T1000 (cell line): ENCODE measurements at regions not wholly inside any gene's neighbourhood (a gene's known extent, or its start where the extent isn't known, plus 50 kb on each side); places are given as distances from the start of the nearest gene placed in this dataset.

ENCODE experiments used
- DNase-seq: peaks from one replicate; lab custom pipeline; 2025; ENCODE audit warnings: mixed read lengths; lab: John Stamatoyannopoulos, UW

DNA sequence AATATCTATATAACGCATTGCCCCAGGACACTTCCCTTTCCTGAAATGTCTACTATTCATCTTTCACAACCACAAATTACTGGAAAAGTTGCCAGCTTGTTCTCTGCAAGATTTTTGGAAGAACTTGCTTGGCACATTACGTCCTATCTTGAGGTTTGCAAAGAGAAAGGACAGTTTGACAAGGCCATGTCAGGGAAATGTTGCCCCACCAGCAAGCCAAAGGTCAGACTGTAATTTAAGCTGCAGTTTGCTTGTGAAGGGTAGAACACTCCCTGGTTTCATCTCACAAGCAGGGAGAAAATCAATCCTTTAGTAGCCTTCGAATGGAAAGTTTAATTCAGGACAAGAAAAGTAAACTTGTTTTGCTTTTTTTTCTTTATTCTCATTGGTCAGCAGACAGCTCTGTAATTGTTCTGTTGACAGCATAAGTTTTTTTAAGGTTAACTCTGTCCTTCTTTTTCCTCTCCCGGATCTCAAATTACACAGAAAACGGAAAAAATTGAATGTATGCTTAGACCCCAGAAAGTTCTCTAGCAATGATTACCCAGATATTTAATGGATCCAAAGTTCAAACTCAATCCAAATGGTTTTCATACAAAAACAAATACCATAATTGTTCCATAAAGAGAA, 541.8 kb upstream of the NRSN1 start:
- no peak for DNase-seq

DNA sequence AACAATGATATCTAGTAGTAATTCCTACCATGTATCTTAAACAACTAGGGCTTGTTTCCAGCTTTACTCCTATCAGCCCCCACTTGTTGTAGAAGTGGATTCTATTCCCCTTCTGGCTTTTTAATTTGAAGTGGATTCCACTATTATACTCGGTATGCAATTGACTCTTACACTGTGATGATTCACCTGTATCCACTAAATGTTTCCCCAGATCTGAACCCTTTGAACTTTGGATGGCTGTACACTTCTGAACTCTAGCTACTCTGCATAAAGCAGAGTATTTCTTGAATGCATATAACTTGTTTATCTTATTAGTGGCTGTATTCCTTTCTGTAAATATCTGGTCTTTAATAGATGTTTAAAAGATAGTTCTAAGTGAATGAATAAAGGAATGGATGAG, 538.4 kb upstream of the NRSN1 start:
- no peak for DNase-seq

DNA sequence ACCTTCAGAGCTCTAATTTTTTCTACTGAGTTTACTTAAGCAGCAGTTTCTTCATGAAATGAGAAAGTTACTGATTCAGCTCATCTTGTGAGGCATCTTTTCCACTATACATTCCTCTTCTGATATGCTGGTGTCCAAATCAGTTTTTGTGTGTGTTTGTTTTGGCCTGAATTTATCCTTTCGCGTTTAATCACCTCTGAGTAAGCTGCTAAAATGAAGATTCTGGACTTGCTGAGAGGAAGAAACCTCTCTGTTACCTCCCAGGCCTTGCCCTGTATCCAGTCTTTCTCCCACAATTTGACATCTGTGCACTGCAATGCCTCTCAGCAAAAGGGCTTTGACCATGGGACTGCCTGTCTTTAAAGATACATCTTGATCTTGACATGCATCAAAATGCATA, 536.2 kb upstream of the NRSN1 start:
- DNase-seq: no peak

DNA sequence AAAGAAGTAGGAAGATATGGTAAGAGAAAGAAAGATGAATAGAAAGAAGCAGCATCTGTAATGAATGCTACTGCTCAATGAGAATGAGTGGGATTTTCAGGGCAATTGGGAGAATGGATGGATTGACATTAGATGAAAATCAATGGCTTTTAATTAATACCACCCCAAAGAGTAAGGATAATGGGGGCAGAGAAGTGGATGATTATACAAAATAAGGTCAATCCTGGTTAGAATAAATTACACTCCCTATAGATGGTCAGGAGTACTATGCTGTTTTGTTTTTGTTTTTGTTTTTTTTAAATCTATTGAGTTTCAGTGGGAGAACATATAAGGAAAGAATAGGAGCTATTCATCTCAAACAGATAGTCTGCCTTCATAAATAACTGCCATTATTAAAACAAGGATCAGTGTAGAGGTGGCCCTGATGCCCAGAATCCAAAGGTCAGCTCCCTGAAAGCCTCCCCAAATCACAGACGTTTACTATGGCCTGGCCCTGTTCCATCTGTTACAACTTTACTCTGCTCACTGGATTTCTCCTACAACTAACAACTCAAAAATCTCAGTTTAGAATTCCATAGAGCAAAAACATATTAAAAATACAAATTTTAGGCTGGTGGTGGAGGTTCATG, 535.4 kb upstream of the NRSN1 start:
- DNase-seq: no peak

DNA sequence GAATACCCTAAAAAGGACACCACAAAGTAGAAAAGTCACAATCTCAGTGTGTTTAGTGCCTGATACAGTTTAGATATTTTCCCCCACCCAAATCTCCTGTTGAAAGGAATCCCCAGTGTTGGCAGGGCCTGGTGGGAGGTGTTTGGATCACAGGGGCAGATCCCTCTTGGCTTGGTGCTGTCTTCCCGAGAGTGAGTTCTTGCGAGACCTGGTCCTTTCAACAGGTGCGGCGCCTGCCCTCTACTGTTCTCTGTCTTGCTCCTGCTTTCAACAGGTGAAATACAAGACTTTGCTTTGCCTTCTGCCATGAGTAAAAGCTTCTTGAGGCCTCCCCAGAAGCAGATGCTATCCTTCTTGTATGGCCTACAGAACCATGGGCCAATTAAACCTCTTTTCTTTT, 534.3 kb upstream of the NRSN1 start:
- DNase-seq: no peak

DNA sequence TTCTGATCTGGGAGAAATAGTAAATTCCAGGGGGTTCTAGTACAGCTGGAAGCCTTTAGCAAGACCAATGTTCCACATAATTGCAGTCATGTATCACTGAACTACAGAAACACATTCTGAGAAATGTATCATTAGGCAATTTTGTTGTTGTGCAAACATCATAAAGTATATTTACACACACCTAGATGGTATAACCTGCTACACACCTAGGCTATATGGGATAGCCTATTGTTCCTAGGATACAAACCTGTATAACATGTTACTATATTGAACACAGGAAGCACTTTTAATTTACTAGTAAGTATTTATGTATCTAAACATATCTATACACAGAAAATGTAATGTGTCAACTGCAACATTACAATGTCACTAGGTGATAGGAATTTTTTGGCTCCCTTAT, 525.9 kb upstream of the NRSN1 start:
- DNase-seq: no peak

DNA sequence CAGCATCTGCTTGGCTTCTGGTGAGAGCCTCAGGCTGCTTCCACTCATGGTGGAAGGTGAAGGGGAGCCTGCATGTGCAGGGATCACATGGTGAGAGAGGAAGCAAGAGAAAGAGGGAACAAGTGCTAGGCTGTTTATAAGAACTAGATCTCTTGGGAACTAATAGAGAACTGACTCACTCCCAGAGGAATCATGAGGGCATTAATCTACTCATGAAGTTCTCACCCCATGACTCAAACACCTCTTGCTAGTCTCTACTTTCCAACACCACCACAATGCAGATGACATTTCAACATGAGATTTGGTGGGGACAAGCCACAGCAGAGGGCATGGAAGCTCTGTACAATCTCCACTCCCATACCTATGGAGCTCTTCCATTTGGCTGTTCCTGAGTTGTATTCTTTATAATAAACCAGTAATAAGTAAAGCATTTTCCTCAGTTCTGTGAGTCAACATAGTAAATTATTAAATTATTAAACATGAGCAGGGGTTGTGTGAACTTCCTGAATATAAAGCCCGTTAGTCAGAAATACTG, 524.1 kb upstream of the NRSN1 start:
- DNase-seq: no peak

DNA sequence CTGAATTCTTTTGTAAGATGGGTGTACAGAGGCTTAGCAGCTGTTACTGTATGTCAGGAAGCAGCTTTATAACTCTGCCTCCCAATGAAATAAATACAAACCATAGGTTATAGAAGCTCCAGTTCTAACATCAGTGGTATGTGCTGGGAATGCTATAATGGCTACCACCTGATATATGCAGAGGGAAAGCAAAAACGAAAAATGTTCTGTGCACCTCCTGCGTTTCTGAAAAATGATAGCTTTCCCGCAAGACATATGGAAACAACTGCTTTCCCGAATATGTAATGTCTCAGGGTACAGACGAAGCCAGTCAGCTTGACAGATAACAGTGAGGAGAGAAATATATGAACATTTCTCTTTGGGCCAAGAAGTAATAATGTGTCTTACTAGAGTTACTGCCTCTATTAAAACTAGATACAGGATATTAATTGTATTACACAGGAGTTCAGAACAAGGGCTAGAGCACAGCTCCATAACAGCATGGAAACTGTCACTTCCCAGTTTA, 517.0 kb upstream of the NRSN1 start:
- DNase-seq: no peak

DNA sequence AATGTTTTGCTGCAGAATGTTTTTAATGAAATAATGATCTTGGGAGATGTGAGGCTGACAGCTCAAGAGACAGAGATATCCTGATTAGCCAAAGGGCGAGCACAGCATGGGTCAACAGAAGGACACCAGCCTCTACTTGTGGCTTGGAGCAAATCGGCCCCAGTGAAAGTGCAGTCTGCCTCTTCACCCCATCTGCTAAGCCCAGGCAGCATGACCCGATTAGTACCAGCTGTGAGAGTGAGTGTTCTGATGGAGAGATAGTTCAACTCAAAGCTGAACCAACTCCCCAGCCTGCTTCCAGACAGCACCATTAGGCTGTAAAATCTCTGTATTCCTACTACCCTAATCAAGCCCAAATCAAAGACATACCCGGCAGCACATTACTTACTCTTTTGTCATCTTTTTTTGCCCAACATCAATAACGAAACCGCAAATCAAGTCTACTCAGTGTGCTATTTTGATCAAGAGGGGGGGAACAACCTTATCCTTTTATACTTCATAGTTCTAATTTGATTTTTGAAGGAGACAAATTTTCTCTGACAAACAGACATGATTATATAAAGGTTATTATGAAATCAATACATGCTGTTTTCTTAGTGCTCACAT, 514.1 kb upstream of the NRSN1 start:
- DNase-seq: no peak

DNA sequence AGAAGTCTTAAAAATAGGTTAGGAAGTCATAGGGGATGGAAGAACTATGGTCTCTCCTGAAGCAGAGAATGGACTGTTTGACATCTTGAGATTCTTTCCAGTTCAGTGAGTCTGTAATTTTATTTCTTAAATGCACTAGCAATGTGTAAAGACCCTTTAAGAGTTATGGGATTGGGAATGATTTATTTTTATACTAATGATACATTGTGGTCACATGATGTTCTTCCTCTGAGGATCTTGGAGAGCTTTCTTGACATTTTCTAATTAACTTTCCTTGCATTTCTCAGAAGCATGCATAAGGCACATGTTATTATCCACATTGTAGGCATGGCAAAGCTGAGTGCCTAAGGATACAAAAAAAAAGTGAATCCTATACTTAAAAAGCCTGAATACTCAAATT, 507.6 kb upstream of the NRSN1 start:
- no peak for DNase-seq

DNA sequence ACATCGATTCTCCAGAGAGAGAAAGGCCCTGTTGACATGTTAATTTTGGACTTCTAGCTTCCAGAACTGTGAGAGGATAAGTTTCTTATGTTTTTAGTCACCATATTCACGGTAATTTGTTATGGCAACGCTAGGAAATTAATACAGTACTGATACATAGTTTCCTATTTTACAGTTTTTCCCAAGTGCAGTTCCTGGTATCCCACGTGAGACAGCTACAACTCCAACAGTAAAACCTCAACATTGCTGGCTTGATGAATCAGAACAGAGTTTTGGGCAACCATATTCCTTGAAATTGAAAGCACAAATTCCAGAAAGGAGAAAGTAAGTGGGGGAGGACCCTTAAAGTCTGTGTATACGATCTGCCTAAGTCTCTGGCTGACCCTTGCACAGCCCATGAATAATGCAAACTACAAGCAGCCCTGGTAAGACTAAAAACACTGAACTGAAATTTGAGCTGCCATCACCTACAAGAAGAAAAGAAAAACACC, 505.1 kb upstream of the NRSN1 start:
- DNase-seq: no peak

DNA sequence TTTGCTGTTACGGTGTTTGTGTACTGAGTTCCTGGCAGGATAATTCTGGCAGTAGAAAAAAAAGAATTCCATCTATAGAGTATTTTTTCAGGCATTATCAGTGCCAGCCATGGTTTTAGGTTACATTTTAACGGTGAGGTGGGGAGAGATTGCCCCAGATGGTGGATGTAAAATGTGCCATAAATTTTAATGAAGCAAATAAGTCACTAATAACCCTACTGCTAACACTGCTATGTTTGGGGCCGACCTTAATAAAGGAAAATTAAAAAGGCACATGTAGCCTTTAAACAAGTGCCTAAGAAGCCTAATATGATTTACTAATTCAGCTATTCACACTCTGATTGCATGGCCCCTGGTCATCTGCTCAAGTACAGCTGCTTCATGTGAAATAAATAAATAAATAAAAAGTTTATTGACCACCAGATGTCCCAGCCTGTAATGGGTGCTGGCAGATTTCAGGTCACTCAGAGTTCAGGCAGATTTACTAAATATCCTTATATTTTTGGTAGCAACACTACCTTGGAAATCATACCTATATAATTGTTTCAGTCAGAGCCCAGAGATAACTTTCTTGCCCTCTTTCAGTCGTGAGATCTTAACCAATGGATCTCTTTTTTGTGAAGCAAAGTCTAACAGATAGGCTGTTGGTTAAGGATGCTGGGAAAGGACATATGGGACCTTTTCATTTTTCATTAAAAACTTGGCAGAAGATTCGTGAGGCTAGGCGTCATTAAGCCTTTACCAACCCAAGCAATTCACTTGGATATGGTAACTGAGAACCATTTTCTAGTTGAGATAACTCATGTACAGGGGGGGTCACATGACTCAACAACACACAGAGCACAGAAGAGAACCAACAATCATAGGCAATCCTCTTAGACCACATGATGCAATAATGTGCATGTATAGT, 495.0 kb upstream of the NRSN1 start:
- DNase-seq: no peak

DNA sequence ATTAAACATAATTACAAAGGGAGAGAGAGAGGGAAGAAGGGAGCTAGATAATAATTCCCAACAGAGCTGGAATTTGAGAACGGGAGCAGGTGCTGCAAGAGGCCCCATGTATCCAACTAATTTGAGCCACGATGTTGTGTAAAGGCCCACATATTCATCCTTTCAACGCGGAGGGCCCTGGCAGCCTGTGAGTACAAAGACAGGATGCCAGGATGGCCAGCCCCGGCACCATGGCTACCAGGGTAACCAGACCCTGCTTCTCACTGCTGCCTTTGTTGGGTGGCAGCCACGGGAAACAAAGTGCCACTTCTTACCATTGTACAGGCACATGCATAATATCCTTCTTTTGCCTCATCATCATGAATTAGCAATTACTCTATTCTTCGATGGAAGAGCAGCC, 492.0 kb upstream of the NRSN1 start:
- DNase-seq: no peak

DNA sequence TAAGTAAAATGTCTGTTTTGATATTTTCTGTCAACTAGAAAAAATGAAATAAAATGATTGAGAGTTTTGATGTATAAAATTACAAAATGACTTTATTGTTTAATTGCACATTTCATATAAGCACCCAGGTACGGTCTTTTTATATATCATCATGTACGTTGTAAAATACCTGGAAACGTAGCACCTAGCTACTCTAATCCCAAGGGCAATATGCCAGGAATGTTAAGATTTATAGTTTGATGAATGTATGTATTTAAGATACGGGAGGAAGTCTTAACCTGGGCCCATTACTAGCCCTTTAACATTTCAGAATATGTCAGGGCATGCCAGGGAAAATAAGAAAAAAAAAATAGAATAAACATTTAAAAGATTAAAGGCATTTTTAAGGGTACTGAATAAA, 490.9 kb upstream of the NRSN1 start:
- no peak for DNase-seq

DNA sequence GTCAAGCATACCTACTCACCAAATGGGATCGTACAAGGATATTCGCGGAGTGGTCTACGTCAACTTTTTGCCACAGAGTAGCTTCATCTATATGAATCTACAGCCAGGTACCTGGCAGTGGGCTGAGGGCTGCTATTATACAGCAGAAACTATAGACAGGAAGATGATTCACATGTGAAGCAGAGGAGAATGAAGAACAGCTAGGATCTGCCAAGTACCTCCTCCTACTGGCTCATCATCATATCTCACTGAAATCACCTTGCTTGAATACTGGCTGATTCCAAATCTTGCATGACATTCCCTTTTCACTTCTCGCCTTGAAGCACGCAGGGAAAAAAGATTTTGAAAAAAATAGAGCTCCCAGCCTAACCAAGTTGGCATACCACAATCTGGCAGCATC, 488.7 kb upstream of the NRSN1 start:
- no peak for DNase-seq

DNA sequence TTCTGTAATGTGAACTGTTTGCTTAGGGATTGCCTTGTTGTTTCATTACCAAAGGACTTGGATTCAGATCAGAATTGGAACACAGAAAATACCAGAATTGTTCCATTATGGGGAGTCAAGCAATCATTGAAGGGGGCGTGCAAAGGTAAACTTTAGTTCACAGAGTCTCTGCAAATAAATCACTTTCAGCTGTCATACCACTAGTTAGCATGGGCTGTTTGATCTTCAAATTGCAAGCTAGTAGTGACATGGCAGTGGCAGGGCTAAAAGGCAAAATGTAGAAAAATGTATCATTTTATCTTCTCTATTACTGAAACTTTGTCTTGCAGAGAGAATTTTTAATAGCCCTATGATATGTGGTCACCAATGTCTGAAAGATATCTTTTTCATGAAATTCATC, 483.2 kb upstream of the NRSN1 start:
- DNase-seq: no peak

DNA sequence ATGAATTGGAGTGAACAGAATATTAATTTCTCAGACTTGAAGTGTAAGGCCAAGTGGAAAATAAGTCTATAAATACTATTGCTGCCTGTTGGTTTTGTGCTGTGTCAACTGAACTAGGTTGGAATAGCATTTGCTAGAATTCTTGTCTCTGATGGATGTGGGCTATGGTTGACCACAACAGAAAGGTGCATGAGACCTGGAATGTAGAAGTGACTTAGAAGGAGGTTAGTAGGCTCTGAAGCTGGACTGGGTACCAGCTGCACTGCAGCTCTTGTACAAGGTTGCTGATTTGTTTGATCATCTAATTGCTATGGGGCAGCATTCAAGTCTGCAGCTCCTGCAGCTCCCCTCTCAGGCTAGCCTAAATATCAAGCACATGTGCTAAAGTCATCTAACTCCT, 479.0 kb upstream of the NRSN1 start:
- DNase-seq: no peak

DNA sequence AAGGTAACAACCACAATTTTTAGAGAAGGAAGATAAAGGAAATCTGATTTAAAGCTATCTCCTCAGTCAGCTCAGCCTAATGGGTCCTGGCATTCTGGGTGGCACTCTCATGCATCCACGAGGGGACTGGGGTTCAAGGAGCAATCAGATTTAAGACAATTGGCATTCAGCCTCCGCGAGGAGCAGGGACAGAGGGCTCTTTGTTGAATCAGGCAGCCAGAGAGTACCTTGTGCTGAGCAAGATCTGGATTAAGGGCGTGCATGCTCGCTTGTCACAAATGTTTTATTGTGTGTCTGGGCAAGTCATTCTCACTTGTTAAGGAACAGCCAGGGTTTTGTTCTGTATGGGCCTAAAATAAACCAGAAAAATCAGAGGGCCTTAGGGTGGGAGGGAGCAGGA, 475.3 kb upstream of the NRSN1 start:
- DNase-seq: no peak

DNA sequence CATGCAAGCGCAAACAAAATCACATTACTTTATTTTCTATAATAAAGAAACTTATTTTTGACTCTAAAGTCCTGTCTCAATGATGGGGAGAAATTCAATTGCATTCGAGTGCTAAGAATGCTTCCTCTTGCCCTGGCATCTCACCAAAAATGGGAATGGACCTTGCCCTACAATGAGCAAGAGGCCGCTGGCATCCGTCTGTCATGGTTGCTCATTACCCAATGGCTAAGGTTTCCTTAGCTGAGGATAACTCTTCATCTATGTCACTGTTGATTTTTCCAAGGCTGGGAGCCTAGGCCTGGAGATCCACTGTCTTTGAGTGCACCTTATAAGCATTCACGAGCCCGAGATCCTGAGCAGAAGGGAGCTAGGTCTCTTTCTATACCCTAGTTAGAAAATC, 471.3 kb upstream of the NRSN1 start:
- no peak for DNase-seq

DNA sequence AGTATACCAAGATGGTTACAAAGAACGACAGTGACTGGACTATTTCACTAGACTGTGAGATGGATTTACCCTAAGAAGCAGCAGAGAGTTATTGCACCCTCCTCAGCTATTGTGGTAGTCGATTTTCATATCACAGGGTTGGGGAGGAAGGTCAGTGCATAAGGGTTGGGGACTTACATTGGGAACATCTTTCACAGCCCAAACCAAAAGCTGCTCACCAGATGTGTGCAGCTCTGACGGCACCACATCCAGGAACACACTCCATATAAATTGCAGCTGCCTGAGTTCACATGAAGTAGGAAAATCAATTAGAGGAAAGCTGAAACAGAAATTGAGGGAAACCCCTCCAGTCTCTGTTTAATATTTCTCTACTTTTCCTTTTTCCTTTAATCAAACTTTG, 470.5 kb upstream of the NRSN1 start:
- DNase-seq: no peak

DNA sequence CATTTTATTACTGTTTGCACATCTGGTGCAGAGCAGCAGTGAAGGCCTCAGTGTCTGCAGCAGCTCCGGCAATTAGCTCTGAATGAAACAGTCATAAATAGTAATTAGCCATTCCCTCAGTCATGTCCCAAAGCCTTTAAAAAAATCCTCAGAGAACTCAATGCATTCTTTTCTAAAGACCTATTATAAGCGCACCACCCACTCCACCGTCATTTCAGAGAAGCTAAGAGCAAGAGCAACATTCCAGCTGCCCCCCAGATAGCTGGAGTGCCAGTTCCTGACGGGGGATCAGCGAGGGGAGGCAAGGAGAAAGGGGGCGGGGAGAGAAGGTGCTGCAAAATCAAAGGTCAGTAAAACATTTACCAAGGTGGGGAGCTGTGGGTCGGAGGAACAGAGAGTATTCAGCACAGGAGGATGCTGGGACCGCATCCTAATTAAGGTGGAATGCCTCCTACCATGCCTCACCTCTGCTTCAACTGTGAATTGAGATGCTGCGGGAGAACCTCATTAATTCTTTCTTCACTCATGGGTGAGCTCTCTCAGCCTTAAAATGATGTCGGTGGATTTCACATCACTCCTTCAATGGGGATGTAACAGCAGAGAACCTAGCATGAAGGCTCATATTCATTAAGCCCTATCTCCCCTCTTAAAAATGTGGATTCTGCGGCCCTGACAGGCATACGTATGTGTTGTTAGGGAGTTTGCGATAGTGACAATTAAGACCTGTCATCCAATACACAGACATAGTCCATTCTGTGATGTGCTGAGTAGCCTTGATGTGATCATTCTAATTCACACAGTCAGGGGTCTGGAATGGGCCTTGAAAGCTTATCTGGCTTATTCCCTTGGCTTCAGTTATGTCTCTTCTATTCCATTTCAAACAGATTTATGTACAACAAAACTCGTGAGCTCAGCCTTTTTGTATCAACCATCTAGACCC, 469.5 kb upstream of the NRSN1 start:
- DNase-seq: no peak
